ENCODE measurements at regions not wholly inside any gene's neighbourhood (a gene's known extent, or its start where the extent isn't known, plus 50 kb on each side); places are given as distances from the start of the nearest gene placed in this dataset.

GRCh38 chr5:18050345-18050744, 416.1 kb downstream of the TAF11L14 start:
- intact Hi-C loops (cut with micrococcal nuclease) = no loop called here

DNA sequence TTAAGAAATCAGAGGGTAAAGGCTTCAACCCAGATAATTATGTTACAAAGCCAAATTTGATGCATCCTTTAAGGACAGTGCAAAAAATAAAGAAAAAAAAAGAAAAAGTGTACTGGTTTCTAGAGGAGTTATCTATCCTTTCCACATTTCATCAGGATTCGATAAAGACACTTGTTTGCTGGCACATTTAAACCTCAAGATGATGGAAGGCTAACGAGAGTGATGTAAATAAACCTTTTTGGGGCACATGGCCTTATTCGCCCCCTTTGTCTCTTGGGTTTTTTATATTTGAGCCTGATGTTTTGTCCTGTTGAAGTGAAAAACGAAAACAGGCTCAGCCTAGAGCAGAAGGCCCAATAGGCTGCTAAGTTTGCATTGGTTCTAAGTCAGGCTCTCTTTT, 416.5 kb downstream of the TAF11L14 start:
- H3K4me3 Mint-ChIP-seq = no peak overlapping the region
- no peaks in the 10 kb centered on the region for H3K27me3 Mint-ChIP-seq
- H3K4me1 Mint-ChIP-seq (ENCODE audit: low read depth) = no peaks in the 10 kb centered on the region
- H3K9me3 Mint-ChIP-seq = no peaks in the 10 kb centered on the region
- H3K27ac Mint-ChIP-seq = no peak overlapping the region
- intact Hi-C loops (cut with micrococcal nuclease) = no loop called here
- no peaks in the 10 kb centered on the region for H3K36me3 Mint-ChIP-seq (ENCODE audit: low read depth)

More at GRCh38 chr5:18050345-18050744, 416.1 kb downstream of the TAF11L14 start:
- H3K27ac Mint-ChIP-seq = no peak overlapping the region
- no peak overlapping the region for H3K4me3 Mint-ChIP-seq
- no peaks in the 10 kb centered on the region for H3K9me3 Mint-ChIP-seq
- no peaks in the 10 kb centered on the region for H3K27me3 Mint-ChIP-seq
- H3K36me3 Mint-ChIP-seq (ENCODE audit: low read depth) = no peaks in the 10 kb centered on the region
- H3K4me1 Mint-ChIP-seq (ENCODE audit: low read depth) = no peaks in the 10 kb centered on the region

DNA sequence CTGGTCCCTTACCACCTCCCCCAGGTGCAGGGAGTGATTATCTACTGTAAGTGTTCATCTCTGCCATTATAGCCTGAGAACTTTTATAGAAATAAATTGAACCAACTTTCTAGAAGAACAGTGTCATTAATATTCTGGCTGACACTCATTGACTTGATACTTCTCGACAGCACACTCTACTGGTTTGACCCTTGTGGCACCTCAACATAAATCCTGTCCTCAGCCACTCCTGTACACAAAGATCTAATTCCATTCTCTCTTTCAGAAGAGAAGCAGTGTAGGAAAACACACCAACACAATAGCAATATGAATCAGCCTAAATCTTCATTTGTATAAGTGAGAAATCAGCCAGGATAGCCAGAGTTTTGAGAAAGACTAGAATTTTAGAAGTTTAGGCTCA, 417.7 kb downstream of the TAF11L14 start:
- Mint-ChIP-seq H3K36me3 (ENCODE audit: low read depth) (no peaks in the 10 kb centered on the region), H3K27me3 (no peaks in the 10 kb centered on the region), H3K4me3 (no peak overlapping the region), H3K27ac (no peak overlapping the region), H3K9me3 (no peaks in the 10 kb centered on the region), H3K4me1 (ENCODE audit: low read depth) (no peaks in the 10 kb centered on the region)
- intact Hi-C loops (cut with micrococcal nuclease) = no loop called here

- intact Hi-C loops (cut with micrococcal nuclease) = no loop called here
- H3K4me3 Mint-ChIP-seq = no peak overlapping the region
- no peaks in the 10 kb centered on the region for H3K4me1 Mint-ChIP-seq (ENCODE audit: low read depth)
- H3K27me3 Mint-ChIP-seq = no peaks in the 10 kb centered on the region
- no peak overlapping the region for H3K27ac Mint-ChIP-seq
- H3K9me3 Mint-ChIP-seq = no peaks in the 10 kb centered on the region
- no peaks in the 10 kb centered on the region for H3K36me3 Mint-ChIP-seq (ENCODE audit: low read depth)
Measured at GRCh38 chr5:18052569-18052968, 418.3 kb downstream of the TAF11L14 start.

- no peaks in the 10 kb centered on the region for H3K27me3 Mint-ChIP-seq
- H3K4me1 Mint-ChIP-seq (ENCODE audit: low read depth) = no peaks in the 10 kb centered on the region
- H3K36me3 Mint-ChIP-seq (ENCODE audit: low read depth) = no peaks in the 10 kb centered on the region
- H3K4me3 Mint-ChIP-seq = no peak overlapping the region
- no peak overlapping the region for H3K27ac Mint-ChIP-seq
- intact Hi-C loops (cut with micrococcal nuclease) = no loop called here
- H3K9me3 Mint-ChIP-seq = no peaks in the 10 kb centered on the region
Measured at GRCh38 chr5:18057725-18058124, 423.5 kb downstream of the TAF11L14 start.

GRCh38 chr5:18067615-18068014, 433.4 kb downstream of the TAF11L14 start:
- H3K9me3 Mint-ChIP-seq = no peaks in the 10 kb centered on the region
- no peaks in the 10 kb centered on the region for H3K4me1 Mint-ChIP-seq (ENCODE audit: low read depth)
- no peaks in the 10 kb centered on the region for H3K27me3 Mint-ChIP-seq
- H3K4me3 Mint-ChIP-seq = no peak overlapping the region
- no peaks in the 10 kb centered on the region for H3K36me3 Mint-ChIP-seq (ENCODE audit: low read depth)
- no peak overlapping the region for H3K27ac Mint-ChIP-seq
- intact Hi-C loops (cut with micrococcal nuclease) = no loop called here

GRCh38 chr5:18068826-18069225, 434.6 kb downstream of the TAF11L14 start:
- Mint-ChIP-seq H3K4me1 (ENCODE audit: low read depth) (no peaks in the 10 kb centered on the region), H3K36me3 (ENCODE audit: low read depth) (no peaks in the 10 kb centered on the region), H3K27ac (no peak overlapping the region), H3K9me3 (no peaks in the 10 kb centered on the region), H3K27me3 (no peaks in the 10 kb centered on the region), H3K4me3 (no peak overlapping the region)
- intact Hi-C loops (cut with micrococcal nuclease) = no loop called here

GRCh38 chr5:18069790-18070189, 435.5 kb downstream of the TAF11L14 start:
- Mint-ChIP-seq H3K27ac (no peak overlapping the region), H3K9me3 (no peaks in the 10 kb centered on the region), H3K27me3 (no peaks in the 10 kb centered on the region), H3K36me3 (ENCODE audit: low read depth) (no peaks in the 10 kb centered on the region), H3K4me1 (ENCODE audit: low read depth) (no peaks in the 10 kb centered on the region), H3K4me3 (no peak overlapping the region)
- intact Hi-C loops (cut with micrococcal nuclease) = no loop called here

DNA sequence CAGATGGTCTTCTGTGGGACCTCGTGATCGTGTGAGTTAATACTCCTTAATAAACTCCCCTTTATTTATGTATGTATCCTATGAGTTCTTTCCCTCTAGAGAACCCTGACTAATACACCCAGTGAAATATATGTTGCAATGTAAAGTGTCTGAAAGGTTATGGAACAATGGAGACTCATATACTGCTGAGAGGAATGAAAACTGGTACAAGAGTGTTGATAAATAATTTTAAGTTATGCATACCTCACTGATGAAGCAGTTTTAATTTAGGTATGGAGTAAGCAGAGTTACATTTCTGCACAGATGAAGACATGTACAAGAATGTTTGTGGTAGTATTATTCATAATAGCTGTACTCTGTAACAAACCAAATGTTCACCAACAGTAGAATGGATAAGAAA, 438.3 kb downstream of the TAF11L14 start:
- Mint-ChIP-seq H3K4me3 (no peak overlapping the region), H3K36me3 (ENCODE audit: low read depth) (no peaks in the 10 kb centered on the region), H3K27ac (no peak overlapping the region), H3K9me3 (no peaks in the 10 kb centered on the region), H3K4me1 (ENCODE audit: low read depth) (no peaks in the 10 kb centered on the region), H3K27me3 (no peaks in the 10 kb centered on the region)
- intact Hi-C loops (cut with micrococcal nuclease) = no loop called here

- Mint-ChIP-seq H3K27ac (no peak overlapping the region), H3K4me1 (ENCODE audit: low read depth) (no peaks in the 10 kb centered on the region), H3K9me3 (no peaks in the 10 kb centered on the region), H3K36me3 (ENCODE audit: low read depth) (no peaks in the 10 kb centered on the region), H3K27me3 (no peaks in the 10 kb centered on the region), H3K4me3 (no peak overlapping the region)
- intact Hi-C loops (cut with micrococcal nuclease) = no loop called here
Measured at GRCh38 chr5:18074961-18075360, 440.7 kb downstream of the TAF11L14 start.

GRCh38 chr5:18078157-18078556, 443.9 kb downstream of the TAF11L14 start:
- Mint-ChIP-seq H3K27ac (no peak overlapping the region), H3K36me3 (ENCODE audit: low read depth) (no peaks in the 10 kb centered on the region), H3K4me3 (no peak overlapping the region), H3K9me3 (peaks cover 5% of the 10 kb centered on the region), H3K4me1 (ENCODE audit: low read depth) (no peaks in the 10 kb centered on the region), H3K27me3 (no peaks in the 10 kb centered on the region)
- intact Hi-C loops (cut with micrococcal nuclease) = no loop called here

- H3K27me3 Mint-ChIP-seq = no peaks in the 10 kb centered on the region
- no peak overlapping the region for H3K27ac Mint-ChIP-seq
- H3K36me3 Mint-ChIP-seq (ENCODE audit: low read depth) = no peaks in the 10 kb centered on the region
- no peaks in the 10 kb centered on the region for H3K4me1 Mint-ChIP-seq (ENCODE audit: low read depth)
- peaks cover 5% of the 10 kb centered on the region for H3K9me3 Mint-ChIP-seq
- intact Hi-C loops (cut with micrococcal nuclease) = no loop called here
- H3K4me3 Mint-ChIP-seq = no peak overlapping the region
Measured at GRCh38 chr5:18079831-18080230, 445.6 kb downstream of the TAF11L14 start.

DNA sequence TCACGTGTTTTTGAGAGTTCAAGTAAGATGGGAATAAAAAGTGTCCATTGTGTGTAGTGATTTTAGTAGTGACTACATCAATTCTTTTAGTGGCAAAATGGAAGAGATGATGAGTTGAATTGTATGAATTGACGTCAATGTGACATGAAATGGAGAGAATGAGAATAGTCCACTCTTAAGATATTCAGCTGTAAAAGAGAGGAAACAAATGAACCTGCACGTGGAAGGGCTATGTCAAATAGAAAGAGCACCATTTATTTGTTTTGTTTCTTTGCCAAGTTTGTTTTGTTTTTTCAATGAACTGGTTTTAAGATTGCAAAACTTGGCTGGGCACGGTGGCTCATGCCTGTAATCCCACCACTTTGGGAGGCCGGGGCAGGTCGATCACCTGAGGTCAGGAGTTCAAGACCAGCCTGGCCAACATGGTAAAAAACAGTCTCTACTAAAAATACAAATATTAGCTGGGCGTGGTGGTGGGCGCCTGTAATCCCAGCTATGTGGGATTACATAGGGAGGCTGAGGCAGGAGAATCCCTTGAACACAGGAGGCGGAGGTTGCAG, 453.8 kb downstream of the TAF11L14 start:
- no peak overlapping the region for H3K4me3 Mint-ChIP-seq
- no peaks in the 10 kb centered on the region for H3K4me1 Mint-ChIP-seq (ENCODE audit: low read depth)
- H3K9me3 Mint-ChIP-seq = peaks cover 21% of the 10 kb centered on the region
- H3K36me3 Mint-ChIP-seq (ENCODE audit: low read depth) = no peaks in the 10 kb centered on the region
- intact Hi-C loops (cut with micrococcal nuclease) = no loop called here
- no peak overlapping the region for H3K27ac Mint-ChIP-seq
- no peaks in the 10 kb centered on the region for H3K27me3 Mint-ChIP-seq

GRCh38 chr5:18090177-18090576, 455.9 kb downstream of the TAF11L14 start:
- H3K4me1 Mint-ChIP-seq (ENCODE audit: low read depth) = no peaks in the 10 kb centered on the region
- no peaks in the 10 kb centered on the region for H3K36me3 Mint-ChIP-seq (ENCODE audit: low read depth)
- no peak overlapping the region for H3K27ac Mint-ChIP-seq
- no peak overlapping the region for H3K4me3 Mint-ChIP-seq
- H3K9me3 Mint-ChIP-seq = peaks cover 21% of the 10 kb centered on the region
- H3K27me3 Mint-ChIP-seq = no peaks in the 10 kb centered on the region
- intact Hi-C loops (cut with micrococcal nuclease) = no loop called here

DNA sequence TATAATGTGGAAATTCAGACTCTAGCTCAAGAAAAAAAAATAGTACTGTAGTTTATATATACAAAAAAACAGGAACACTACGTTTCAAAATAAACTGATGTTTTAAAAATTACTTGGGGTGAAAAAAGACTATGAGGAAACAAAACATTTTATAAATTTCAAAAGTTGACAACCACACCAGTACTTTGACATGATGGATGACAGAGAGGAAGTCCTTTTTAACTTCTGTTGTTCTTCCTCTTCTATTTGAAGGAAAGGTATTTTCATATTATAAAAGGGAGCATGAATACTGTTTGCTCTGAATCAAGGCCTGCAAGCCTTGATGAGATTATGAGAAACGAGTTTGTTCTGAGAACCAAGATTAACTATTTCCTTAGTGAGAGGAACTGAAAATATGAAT, 456.9 kb downstream of the TAF11L14 start:
- H3K4me3 Mint-ChIP-seq = no peak overlapping the region
- intact Hi-C loops (cut with micrococcal nuclease) = no loop called here
- H3K9me3 Mint-ChIP-seq = peaks cover 17% of the 10 kb centered on the region
- H3K27me3 Mint-ChIP-seq = no peaks in the 10 kb centered on the region
- H3K36me3 Mint-ChIP-seq (ENCODE audit: low read depth) = no peaks in the 10 kb centered on the region
- no peaks in the 10 kb centered on the region for H3K4me1 Mint-ChIP-seq (ENCODE audit: low read depth)
- H3K27ac Mint-ChIP-seq = no peak overlapping the region
